ENCODE measurements at regions not wholly inside any gene's neighbourhood (a gene's known extent, or its start where the extent isn't known, plus 50 kb on each side); places are given as distances from the start of the nearest gene placed in this dataset.
A peak's percentile ranks its signal among the peaks of the same experiment; 100 is the strongest.

DNA sequence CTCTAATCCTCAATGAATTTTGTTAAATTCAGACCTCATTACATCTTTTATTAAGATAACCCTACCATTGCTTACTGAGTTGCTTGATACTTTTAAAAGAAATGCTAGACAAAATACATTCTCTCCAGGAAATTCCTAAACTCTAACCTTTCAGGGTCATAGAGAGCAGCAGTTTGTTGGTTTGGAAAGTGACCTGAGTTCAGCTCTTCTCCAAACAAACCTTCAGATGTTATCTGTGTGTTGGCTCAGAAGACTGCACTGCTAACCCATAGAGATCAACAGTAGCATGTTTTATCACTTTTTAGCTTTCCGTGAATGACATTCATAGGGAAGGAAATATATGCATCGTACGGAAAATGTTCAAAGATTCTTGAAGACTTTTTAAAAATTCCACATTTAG, 101.8 kb upstream of the VEGFC start:
- no peak for DNase-seq (ENCODE audit: low read depth)
- TF ChIP-seq, protein P1, sequence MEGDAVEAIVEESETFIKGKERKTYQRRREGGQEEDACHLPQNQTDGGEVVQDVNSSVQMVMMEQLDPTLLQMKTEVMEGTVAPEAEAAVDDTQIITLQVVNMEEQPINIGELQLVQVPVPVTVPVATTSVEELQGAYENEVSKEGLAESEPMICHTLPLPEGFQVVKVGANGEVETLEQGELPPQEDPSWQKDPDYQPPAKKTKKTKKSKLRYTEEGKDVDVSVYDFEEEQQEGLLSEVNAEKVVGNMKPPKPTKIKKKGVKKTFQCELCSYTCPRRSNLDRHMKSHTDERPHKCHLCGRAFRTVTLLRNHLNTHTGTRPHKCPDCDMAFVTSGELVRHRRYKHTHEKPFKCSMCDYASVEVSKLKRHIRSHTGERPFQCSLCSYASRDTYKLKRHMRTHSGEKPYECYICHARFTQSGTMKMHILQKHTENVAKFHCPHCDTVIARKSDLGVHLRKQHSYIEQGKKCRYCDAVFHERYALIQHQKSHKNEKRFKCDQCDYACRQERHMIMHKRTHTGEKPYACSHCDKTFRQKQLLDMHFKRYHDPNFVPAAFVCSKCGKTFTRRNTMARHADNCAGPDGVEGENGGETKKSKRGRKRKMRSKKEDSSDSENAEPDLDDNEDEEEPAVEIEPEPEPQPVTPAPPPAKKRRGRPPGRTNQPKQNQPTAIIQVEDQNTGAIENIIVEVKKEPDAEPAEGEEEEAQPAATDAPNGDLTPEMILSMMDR (conservative IDR thresholded peaks at IDR 0.05; ENCODE audit: control insufficient read depth, insufficient read depth, low read depth, low read length): no peak
- H3K4me3 ChIP-seq (ENCODE audit: control insufficient read depth, low read depth, low read length): no peak overlapping the region

DNA sequence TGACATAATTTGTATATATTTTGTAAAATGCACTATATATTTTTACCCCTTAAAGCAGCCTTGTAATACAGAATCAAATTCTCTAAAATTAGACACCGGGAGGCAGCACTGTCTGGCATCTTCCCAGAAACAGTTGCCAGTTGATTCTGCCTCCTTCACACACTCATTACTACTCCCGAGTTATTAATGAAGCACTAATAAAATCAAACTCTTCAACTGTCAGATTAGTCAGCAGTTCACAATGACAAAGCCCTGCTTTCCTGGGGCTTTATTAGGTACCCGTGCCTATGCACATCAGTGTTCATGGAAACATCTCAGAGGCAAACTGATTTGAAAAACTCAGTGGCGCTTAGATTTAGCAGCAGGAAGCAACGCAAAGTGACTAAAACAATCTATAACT, 103.5 kb upstream of the VEGFC start:
- no peak overlapping the region for H3K4me3 ChIP-seq (ENCODE audit: control insufficient read depth, low read depth, low read length)
- DNase-seq (ENCODE audit: low read depth): no peak
- TF ChIP-seq, protein P1 (conservative IDR thresholded peaks at IDR 0.05; ENCODE audit: control insufficient read depth, insufficient read depth, low read depth, low read length): no peak

- H3K4me3 ChIP-seq (ENCODE audit: control insufficient read depth, low read depth, low read length): no peak overlapping the region
- TF ChIP-seq, protein P1 (conservative IDR thresholded peaks at IDR 0.05; ENCODE audit: control insufficient read depth, insufficient read depth, low read depth, low read length): no peak
- DNase-seq (ENCODE audit: low read depth): no peak
Measured at GRCh38 chr4:176897226-176897625, 104.5 kb upstream of the VEGFC start.

GRCh38 chr4:176898791-176899190, 106.1 kb upstream of the VEGFC start:
- TF ChIP-seq, protein P1 (conservative IDR thresholded peaks at IDR 0.05; ENCODE audit: control insufficient read depth, insufficient read depth, low read depth, low read length): no peak
- no peak for DNase-seq (ENCODE audit: low read depth)
- H3K4me3 ChIP-seq (ENCODE audit: control insufficient read depth, low read depth, low read length): no peak overlapping the region

DNA sequence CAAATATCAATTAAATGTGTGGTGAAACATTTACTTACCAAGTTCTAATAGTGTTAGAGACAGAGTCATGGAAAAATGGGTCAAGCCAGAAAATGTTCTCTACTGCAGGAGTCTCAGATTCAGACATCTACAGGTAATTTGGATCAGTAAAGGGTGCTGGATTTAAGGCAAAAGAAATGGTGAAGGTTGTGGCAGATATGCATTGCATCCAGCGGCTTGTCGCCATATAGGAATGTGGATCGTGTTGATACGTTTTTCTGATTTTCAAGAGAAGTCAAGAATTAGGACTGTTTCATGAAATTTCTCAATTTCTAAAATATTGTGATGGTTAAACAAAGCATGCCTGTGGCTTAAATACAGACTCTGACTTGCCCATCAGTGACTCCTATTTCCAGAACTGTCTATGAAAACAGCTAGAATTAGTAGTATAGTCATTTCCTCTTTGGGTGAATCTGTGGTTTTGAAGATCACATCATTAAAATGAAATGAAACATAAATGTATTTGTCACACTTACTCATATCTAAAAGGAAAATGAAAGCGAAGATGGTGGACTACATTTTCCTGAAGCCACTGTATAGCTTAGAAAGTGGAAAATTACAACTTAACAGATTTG, 110.1 kb upstream of the VEGFC start:
- no peak overlapping the region for H3K4me3 ChIP-seq (ENCODE audit: control insufficient read depth, low read depth, low read length)
- peak; percentile 94 for DNase-seq (ENCODE audit: low read depth)
- TF ChIP-seq, protein P1 (conservative IDR thresholded peaks at IDR 0.05; ENCODE audit: control insufficient read depth, insufficient read depth, low read depth, low read length): no peak

- DNase-seq (ENCODE audit: low read depth): no peak
- no peak overlapping the region for H3K4me3 ChIP-seq (ENCODE audit: control insufficient read depth, low read depth, low read length)
- TF ChIP-seq, protein P1 (conservative IDR thresholded peaks at IDR 0.05; ENCODE audit: control insufficient read depth, insufficient read depth, low read depth, low read length): no peak
Measured at GRCh38 chr4:176906709-176907108, 114.0 kb upstream of the VEGFC start.

DNA sequence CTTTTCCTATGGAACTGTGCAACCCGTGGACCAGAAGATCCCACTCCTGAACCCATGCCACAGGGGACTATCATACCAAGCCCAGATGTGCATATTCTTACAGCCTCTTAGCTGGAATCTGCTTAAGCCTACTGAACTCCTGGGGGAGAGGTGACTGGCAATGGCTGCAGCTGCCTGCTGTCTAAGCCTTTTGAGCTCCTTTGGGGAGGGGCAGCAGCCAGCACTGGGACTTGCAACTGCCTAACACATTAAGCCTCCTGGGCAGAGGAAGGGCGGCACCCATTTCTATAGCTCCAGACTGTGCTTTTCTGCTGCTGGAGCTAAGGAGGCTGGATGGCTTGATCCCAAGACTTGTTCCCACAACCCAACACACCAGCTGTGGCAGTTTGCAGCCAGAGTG, 117.9 kb upstream of the VEGFC start:
- TF ChIP-seq, protein P1 (conservative IDR thresholded peaks at IDR 0.05; ENCODE audit: control insufficient read depth, insufficient read depth, low read depth, low read length): no peak
- DNase-seq (ENCODE audit: low read depth): no peak
- H3K4me3 ChIP-seq (ENCODE audit: control insufficient read depth, low read depth, low read length): no peak overlapping the region

Measured in fibroblast of mammary gland (primary cell).